HepG2 (cell line): ENCODE measurements at regions not wholly inside any gene's neighbourhood (a gene's known extent, or its start where the extent isn't known, plus 50 kb on each side); places are given as distances from the start of the nearest gene placed in this dataset.

Source experiments
- ARID3A ChIP-seq: IDR thresholded peaks from 2 replicates; pipeline ENCODE4 v1.6.1; 2012; ENCODE audit warnings: low read depth, low read length, improper control_type of control experiment
- JUND ChIP-seq: sonication (generic); formaldehyde crosslinking; IDR thresholded peaks from 2 replicates; pipeline ENCODE4 v1.8.0; 2022; ENCODE audit warnings: mild to moderate bottlenecking, missing genetic modification reagents
- KLF12 ChIP-seq: sonication (generic); formaldehyde crosslinking; IDR thresholded peaks from 2 replicates; pipeline ENCODE4 v1.4.0; 2020; ENCODE audit warnings: missing genetic modification reagents, borderline replicate concordance
- TCF7 ChIP-seq: sonication (generic); IDR thresholded peaks from 2 replicates; pipeline ENCODE4 v1.6.1; 2016; ENCODE audit warnings: antibody characterized with exemption, low read depth

GRCh38 chr2:33839791-33840190 is 240.7 kb upstream of the FAM98A start:
- no peak for TF ChIP-seq KLF12 (CRISPR knock-in tag)
- no peak for TF ChIP-seq TCF7
- no peak for TF ChIP-seq JUND
- no peak for TF ChIP-seq ARID3A
